B cell (primary cell): ENCODE measurements at regions not wholly inside any gene's neighbourhood (a gene's known extent, or its start where the extent isn't known, plus 50 kb on each side); places are given as distances from the start of the nearest gene placed in this dataset.

Experiments used
- ATAC-seq: fragments of 200-7000 bp; cut with Tn5 transposase; one replicate; pipeline ENCODE4 v1.10.0; 2021; ENCODE audit warnings: low read depth, mild to moderate bottlenecking, moderate number of reproducible peaks, moderate library complexity
- CTCF ChIA-PET: fragments of 350-600 bp; sonication (Branson Sonifier 250); formaldehyde crosslinking; loops from one replicate; lab custom pipeline; 2021; ENCODE audit warnings: antibody characterized with exemption, inconsistent platforms; lab: Charles Lee
- POLR2A ChIA-PET: fragments of 350-600 bp; sonication (Branson Sonifier 250); formaldehyde crosslinking; loops from one replicate; lab custom pipeline; 2021; ENCODE audit warnings: antibody characterized with exemption; lab: Charles Lee
- DNase-seq: peaks from one replicate; pipeline ENCODE4 v3.0.0; 2013
- H2AFZ ChIP-seq: 2 replicates; pipeline ENCODE4 v1.6.1; 2012; ENCODE audit warnings: mild to moderate bottlenecking, low read depth, low read length; ENCODE audit not compliant: insufficient read depth, poor library complexity, severe bottlenecking
- H3K27ac ChIP-seq, 2 donors: 1 replicate in 1 of 2; 2 replicates in 1 of 2; pipeline ENCODE4 v1.5.1; 2012 to 2013; ENCODE audit warnings: low read length in 2 of 2, mild to moderate bottlenecking in 2 of 2, moderate library complexity in 1 of 2
- H3K27me3 ChIP-seq, 4 experiments: fragments of 200-600 bp in 1 of 4; sonication (generic) in 1 of 4; replicated peaks in 1 of 4; 1 replicate in 2 of 4; 2 replicates in 2 of 4; pipeline versions ENCODE4 v1.6.1 to v1.7.0; 2013 to 2016; ENCODE audit warnings: low read length in 3 of 4, mild to moderate bottlenecking in 2 of 4, mixed read lengths in 1 of 4, moderate library complexity in 1 of 4; ENCODE audit not compliant: insufficient read depth in 4 of 4, control insufficient read depth in 3 of 4; ENCODE audit errors: control extremely low read depth in 1 of 4
- H3K36me3 ChIP-seq, 2 experiments: replicated peaks in 1 of 2; 1 replicate in 1 of 2; 2 replicates in 1 of 2; pipeline versions ENCODE4 v1.6.1 to v1.7.1; 2013; ENCODE audit warnings: low read length in 1 of 2; ENCODE audit not compliant: insufficient read depth in 2 of 2, control insufficient read depth in 1 of 2; ENCODE audit errors: control extremely low read depth in 1 of 2, extremely low read depth in 1 of 2
- H3K4me1 ChIP-seq, 2 donors: fragments of 200-600 bp in 1 of 2; sonication (generic) in 1 of 2; 1 replicate in 1 of 2; 2 replicates in 1 of 2; pipeline versions ENCODE4 v1.5.1 to v1.6.1; 2013 to 2017; ENCODE audit warnings: low read length in 2 of 2; ENCODE audit not compliant: control insufficient read depth in 2 of 2, insufficient read depth in 2 of 2
- H3K4me2 ChIP-seq: replicated peaks from 2 replicates; pipeline ENCODE3; 2012; ENCODE audit warnings: mild to moderate bottlenecking, low read depth, low read length; ENCODE audit not compliant: poor library complexity, severe bottlenecking
- H3K4me3 ChIP-seq, 5 experiments: fragments of 200-600 bp in 1 of 5; sonication (generic) in 1 of 5; 1 replicate in 3 of 5; 2 replicates in 2 of 5; pipeline versions ENCODE4 v1.5.1 to v1.7.0; 2011 to 2016; ENCODE audit warnings: low read length in 4 of 5, mild to moderate bottlenecking in 4 of 5, low read depth in 2 of 5, control low read depth in 1 of 5, moderate library complexity in 1 of 5; ENCODE audit not compliant: insufficient read depth in 1 of 5; ENCODE audit errors: control extremely low read depth in 1 of 5, extremely low read depth in 1 of 5
- H3K79me2 ChIP-seq: fragments of 200-600 bp; sonication (generic); one replicate; pipeline ENCODE4 v1.6.0; 2016; ENCODE audit warnings: low read length; ENCODE audit not compliant: control insufficient read depth, insufficient read depth
- H3K9ac ChIP-seq: fragments of 200-600 bp; sonication (generic); 2 replicates; pipeline ENCODE4 v1.6.1; 2017; ENCODE audit warnings: mild to moderate bottlenecking, low read length, moderate library complexity
- H3K9me3 ChIP-seq, 3 donors: one replicate each; pipeline versions ENCODE4 v1.6.1 to v1.7.1; 2013; ENCODE audit warnings: low read length in 2 of 3; ENCODE audit not compliant: control insufficient read depth in 2 of 3, insufficient read depth in 1 of 3; ENCODE audit errors: control extremely low read depth in 1 of 3
- H4K20me1 ChIP-seq: 2 replicates; pipeline ENCODE4 v1.6.0; 2012; ENCODE audit warnings: mild to moderate bottlenecking, low read length; ENCODE audit not compliant: insufficient read depth, control insufficient read depth, poor library complexity, severe bottlenecking
- H3K27ac Mint-ChIP-seq: one replicate; pipeline ENCODE4 v1.8.0; 2021; ENCODE audit warnings: mixed read lengths
- H3K27me3 Mint-ChIP-seq: one replicate; pipeline ENCODE4 v1.8.0; 2021; ENCODE audit warnings: mixed read lengths
- H3K4me1 Mint-ChIP-seq: one replicate; pipeline ENCODE4 v1.8.0; 2021; ENCODE audit warnings: mixed read lengths
- H3K4me3 Mint-ChIP-seq: one replicate; pipeline ENCODE4 v1.8.0; 2021; ENCODE audit warnings: mixed read lengths
- H3K9me3 Mint-ChIP-seq: one replicate; pipeline ENCODE4 v1.8.0; 2022; ENCODE audit warnings: mixed read lengths; ENCODE audit not compliant: insufficient read depth
- EZH2 ChIP-seq: IDR thresholded peaks from 2 replicates; pipeline ENCODE4 v1.6.1; 2012; ENCODE audit warnings: borderline replicate concordance, low read depth, mild to moderate bottlenecking, moderate library complexity, low read length; ENCODE audit not compliant: insufficient read depth, poor library complexity, severe bottlenecking
- WGBS: methylation state at CpG from one replicate; pipeline ENCODE4 v1.1.5; 2013; ENCODE audit warnings: missing lambda C conversion rate; ENCODE audit not compliant: insufficient coverage; 5-methylcytosine and 5-hydroxymethylcytosine counted together
- intact Hi-C: fragments of 100-400 bp; cut with micrococcal nuclease; formaldehyde crosslinking; loops from one replicate; pipeline ENCODE4 v1.10.0; 2022
- TF ChIP-seq, protein P1 (sequence below): fragments of 200-600 bp; IDR thresholded peaks from one replicate; pipeline ENCODE4 v1.8.0; 2022; ENCODE audit warnings: antibody characterized with exemption, mild to moderate bottlenecking

DNA sequence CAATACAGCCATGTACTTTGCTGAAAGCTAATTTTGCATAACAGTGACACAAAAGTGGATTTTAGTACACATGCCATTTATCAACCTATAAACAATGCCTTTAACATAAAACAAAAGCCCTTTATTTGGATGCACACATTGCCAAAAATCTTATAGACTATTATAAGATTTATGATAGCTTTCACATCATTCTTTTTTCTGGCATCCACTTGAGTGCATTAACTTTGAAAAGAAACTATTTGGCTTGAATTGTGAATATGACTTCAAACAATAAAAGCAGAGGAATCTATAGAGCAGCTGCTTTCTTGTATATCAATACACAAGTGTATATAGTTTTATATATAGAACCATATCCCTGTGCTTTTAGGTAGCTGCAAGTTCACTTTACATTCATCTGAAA is 577.4 kb downstream of the CBLN2 start:
- intact Hi-C loops: no loop called here
- no peaks in the 10 kb centered on the region for H3K27me3 ChIP-seq
- ATAC-seq: no peak
- H3K9me3 ChIP-seq: no peaks in the 10 kb centered on the region
- no peaks in the 10 kb centered on the region for H4K20me1 ChIP-seq
- H2AFZ ChIP-seq: no peak overlapping the region
- Mint-ChIP-seq H3K27me3 (no peaks in the 10 kb centered on the region), H3K9me3 (peaks cover 5% of the 10 kb centered on the region), H3K27ac (no peak overlapping the region), H3K4me1 (no peaks in the 10 kb centered on the region), H3K4me3 (no peak overlapping the region)
- TF ChIP-seq, protein P1, sequence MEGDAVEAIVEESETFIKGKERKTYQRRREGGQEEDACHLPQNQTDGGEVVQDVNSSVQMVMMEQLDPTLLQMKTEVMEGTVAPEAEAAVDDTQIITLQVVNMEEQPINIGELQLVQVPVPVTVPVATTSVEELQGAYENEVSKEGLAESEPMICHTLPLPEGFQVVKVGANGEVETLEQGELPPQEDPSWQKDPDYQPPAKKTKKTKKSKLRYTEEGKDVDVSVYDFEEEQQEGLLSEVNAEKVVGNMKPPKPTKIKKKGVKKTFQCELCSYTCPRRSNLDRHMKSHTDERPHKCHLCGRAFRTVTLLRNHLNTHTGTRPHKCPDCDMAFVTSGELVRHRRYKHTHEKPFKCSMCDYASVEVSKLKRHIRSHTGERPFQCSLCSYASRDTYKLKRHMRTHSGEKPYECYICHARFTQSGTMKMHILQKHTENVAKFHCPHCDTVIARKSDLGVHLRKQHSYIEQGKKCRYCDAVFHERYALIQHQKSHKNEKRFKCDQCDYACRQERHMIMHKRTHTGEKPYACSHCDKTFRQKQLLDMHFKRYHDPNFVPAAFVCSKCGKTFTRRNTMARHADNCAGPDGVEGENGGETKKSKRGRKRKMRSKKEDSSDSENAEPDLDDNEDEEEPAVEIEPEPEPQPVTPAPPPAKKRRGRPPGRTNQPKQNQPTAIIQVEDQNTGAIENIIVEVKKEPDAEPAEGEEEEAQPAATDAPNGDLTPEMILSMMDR: no peak
- no peak for TF ChIP-seq EZH2
- no peak overlapping the region for H3K27ac ChIP-seq
- no peaks in the 10 kb centered on the region for H3K4me1 ChIP-seq
- no peaks in the 10 kb centered on the region for H3K36me3 ChIP-seq
- H3K4me2 ChIP-seq: no peak overlapping the region
- H3K4me3 ChIP-seq: no peak overlapping the region
- no peaks in the 10 kb centered on the region for H3K79me2 ChIP-seq
- no peak overlapping the region for H3K9ac ChIP-seq
- POLR2A ChIA-PET: no interaction called here
- CTCF ChIA-PET: no interaction called here
- DNase-seq: no peak

DNA sequence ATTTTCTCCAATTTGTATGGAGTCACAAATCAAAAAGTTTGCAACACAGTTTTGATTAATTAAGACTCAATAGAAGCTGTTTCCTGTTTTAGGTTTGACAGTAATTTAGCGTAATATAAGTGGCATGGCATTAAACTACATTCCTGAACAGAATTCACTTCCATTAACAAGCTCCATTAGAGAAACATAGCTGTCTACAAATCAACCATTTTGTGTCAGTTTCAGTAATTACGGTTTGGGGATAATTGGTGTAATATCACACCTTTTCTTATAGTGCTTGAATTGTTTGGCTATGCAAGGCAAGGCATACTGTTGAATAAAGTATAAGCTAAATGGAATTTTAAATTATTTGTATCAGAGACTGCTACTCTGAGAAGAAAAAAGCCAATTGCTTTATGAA is 585.5 kb downstream of the CBLN2 start:
- H3K4me3 ChIP-seq: no peak overlapping the region
- ChIA-PET CTCF (no interaction called here), POLR2A (no interaction called here)
- no peaks in the 10 kb centered on the region for H3K9me3 ChIP-seq
- H3K27me3 ChIP-seq: no peaks in the 10 kb centered on the region
- no peak for ATAC-seq
- no peaks in the 10 kb centered on the region for H3K79me2 ChIP-seq
- intact Hi-C loops: no loop called here
- no peak overlapping the region for H2AFZ ChIP-seq
- Mint-ChIP-seq H3K27ac (no peak overlapping the region), H3K4me1 (no peaks in the 10 kb centered on the region), H3K9me3 (peaks cover 4% of the 10 kb centered on the region), H3K27me3 (no peaks in the 10 kb centered on the region), H3K4me3 (no peak overlapping the region)
- no peak overlapping the region for H3K4me2 ChIP-seq
- no peak overlapping the region for H3K27ac ChIP-seq
- TF ChIP-seq EZH2: no peak
- TF ChIP-seq, protein P1: no peak
- WGBS: no CpG with 5 or more reads among the region's 2 CpGs
- H3K4me1 ChIP-seq: no peaks in the 10 kb centered on the region
- DNase-seq: no peak
- no peaks in the 10 kb centered on the region for H3K36me3 ChIP-seq
- H3K9ac ChIP-seq: no peak overlapping the region
- H4K20me1 ChIP-seq: no peaks in the 10 kb centered on the region
